ENCODE measurements at regions not wholly inside any gene's neighbourhood (a gene's known extent, or its start where the extent isn't known, plus 50 kb on each side); places are given as distances from the start of the nearest gene placed in this dataset.

DNA sequence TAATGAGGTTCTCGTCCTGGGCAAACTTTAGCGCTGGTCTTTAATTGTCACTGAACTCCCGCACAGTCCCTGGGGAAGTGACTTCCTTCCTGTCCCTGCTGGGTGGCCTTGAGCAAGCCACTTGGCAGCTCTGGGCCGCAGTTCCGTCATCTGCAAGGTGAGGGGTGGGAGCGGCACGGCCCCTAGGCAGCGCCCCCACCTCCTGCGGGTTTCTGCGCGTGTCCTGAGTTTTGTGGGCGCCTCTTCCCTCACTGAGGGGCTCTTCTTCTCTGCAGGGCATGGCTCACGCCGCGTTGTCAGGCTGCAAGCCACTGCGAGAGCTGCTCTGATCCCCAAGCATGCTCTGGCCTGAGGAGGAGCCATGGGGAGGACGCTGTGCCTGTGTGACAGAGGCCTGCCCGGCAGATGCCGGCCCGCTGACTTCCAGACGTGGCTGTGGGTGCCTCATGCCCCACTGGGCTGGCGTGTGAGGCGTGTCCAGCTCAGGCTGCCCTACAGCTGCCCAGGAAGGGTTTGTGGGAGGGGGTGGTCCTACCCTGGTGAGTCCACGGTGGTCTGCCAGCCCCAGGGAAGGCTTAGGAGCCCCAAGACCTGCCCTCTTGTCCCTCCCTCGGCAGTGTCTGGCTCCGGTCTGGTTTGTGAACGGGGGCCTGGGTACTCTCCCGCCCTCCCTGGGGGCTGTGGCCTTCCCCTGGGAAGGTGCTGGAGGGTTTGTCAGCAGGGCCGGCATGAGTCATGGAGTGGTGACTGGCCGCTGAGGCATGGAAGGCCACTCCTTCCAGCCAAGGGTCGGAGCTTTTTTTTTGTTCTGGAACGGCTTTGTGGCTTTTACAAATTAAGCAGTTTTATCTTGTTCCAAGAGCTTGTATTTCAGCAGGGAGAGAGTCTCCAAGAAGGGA lies 182.0 kb downstream of the SEC14L1 start (continued):
- TF ChIP-seq ZNF569 (CRISPR knock-in tag; IDR thresholded peaks at IDR 0.05; ENCODE audit: borderline replicate concordance), result no peak
- no peak for TF ChIP-seq ZNF230 (CRISPR knock-in tag; IDR thresholded peaks at IDR 0.05)
- peak; percentile 58 for TF ChIP-seq RBM22 (optimal IDR thresholded peaks at IDR 0.05; ENCODE audit: low read length)
- TF ChIP-seq ZNF281 (CRISPR knock-in tag; IDR thresholded peaks at IDR 0.05; ENCODE audit: borderline replicate concordance), result no peak
- TF ChIP-seq PAF1 (CRISPR knock-in tag; IDR thresholded peaks at IDR 0.05), result no peak
- TF ChIP-seq, protein P1, sequence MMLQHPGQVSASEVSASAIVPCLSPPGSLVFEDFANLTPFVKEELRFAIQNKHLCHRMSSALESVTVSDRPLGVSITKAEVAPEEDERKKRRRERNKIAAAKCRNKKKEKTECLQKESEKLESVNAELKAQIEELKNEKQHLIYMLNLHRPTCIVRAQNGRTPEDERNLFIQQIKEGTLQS (CRISPR knock-in tag; IDR thresholded peaks at IDR 0.05), result peak; percentile 87
- no peak for TF ChIP-seq ZNF678 (CRISPR knock-in tag; IDR thresholded peaks at IDR 0.05)
- TF ChIP-seq RAD51 (IDR thresholded peaks at IDR 0.05; ENCODE audit: borderline replicate concordance), result no peak
- TF ChIP-seq FOXC1 (CRISPR knock-in tag; IDR thresholded peaks at IDR 0.05; ENCODE audit: borderline replicate concordance), result no peak
- no peak for TF ChIP-seq ZBTB4 (CRISPR knock-in tag; IDR thresholded peaks at IDR 0.05; ENCODE audit: borderline replicate concordance)
- TF ChIP-seq SYNCRIP (IDR thresholded peaks at IDR 0.05; ENCODE audit: insufficient read depth, low read depth, low read length), result no peak
- no peak for TF ChIP-seq FOXM1 (CRISPR knock-in tag; IDR thresholded peaks at IDR 0.05)
- TF ChIP-seq MIER3 (CRISPR knock-in tag; IDR thresholded peaks at IDR 0.05; ENCODE audit: borderline replicate concordance), result peak; percentile 39; the same call in 1 of the 2 replicates
- TF ChIP-seq ZNF292 (CRISPR knock-in tag; IDR thresholded peaks at IDR 0.05; ENCODE audit: borderline replicate concordance, low read depth), result no peak
- no peak for TF ChIP-seq ZNF12 (CRISPR knock-in tag; IDR thresholded peaks at IDR 0.05)
- no peak for TF ChIP-seq RCOR2 (CRISPR knock-in tag; IDR thresholded peaks at IDR 0.05)
- TF ChIP-seq HNRNPH1 (optimal IDR thresholded peaks at IDR 0.05; ENCODE audit: low read depth, low read length), result no peak
- peak; percentile 46; the same call in 1 of the 2 replicates for TF ChIP-seq FOXA3 (CRISPR knock-in tag; IDR thresholded peaks at IDR 0.05)
- TF ChIP-seq GPBP1L1 (CRISPR knock-in tag; IDR thresholded peaks at IDR 0.05), result no peak

Data from HepG2 (cell line).